ENCODE measurements at regions not wholly inside any gene's neighbourhood (a gene's known extent, or its start where the extent isn't known, plus 50 kb on each side); places are given as distances from the start of the nearest gene placed in this dataset.

DNA sequence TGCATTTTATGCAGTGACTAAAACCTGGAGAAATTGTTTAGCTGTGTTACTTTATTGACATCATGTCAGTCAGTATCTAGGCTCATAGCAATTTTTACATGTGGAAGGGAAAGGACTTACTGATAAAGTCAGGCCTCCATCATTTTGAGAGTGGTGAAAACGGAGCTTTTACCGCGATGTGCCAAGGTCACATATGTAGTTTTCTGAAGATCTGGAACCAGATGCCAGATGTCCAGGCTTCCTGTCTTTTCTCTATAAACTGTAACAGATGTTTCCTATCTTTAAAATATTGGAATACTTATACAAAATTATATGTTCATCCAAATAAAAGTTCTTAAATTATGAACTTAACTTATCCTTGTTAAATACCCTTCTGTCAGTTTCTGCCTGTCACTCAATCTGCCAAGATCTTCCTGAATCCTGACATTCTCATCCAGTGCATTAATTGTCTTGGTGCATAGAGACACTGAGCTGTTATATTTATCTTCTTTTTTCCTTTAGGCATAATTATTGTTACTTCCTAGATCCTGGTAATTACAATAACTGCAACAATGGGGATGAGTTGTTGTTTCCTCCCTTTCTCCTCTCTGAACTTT lies 1646.2 kb upstream of the TENM3 start:
- H3K27ac ChIP-seq: no peak overlapping the region
- no peaks in the 10 kb centered on the region for H3K36me3 ChIP-seq
- H3K4me3 ChIP-seq (ENCODE audit: low read depth in 1 of 2, low read length in 1 of 2): no peak overlapping the region
- H3K4me1 ChIP-seq (ENCODE audit: control insufficient read depth in 1 of 2, insufficient read depth in 1 of 2, low read depth in 1 of 2, low read length in 1 of 2): no peaks in the 10 kb centered on the region
- no peaks in the 10 kb centered on the region for H3K27me3 ChIP-seq
- TF ChIP-seq, protein P1, sequence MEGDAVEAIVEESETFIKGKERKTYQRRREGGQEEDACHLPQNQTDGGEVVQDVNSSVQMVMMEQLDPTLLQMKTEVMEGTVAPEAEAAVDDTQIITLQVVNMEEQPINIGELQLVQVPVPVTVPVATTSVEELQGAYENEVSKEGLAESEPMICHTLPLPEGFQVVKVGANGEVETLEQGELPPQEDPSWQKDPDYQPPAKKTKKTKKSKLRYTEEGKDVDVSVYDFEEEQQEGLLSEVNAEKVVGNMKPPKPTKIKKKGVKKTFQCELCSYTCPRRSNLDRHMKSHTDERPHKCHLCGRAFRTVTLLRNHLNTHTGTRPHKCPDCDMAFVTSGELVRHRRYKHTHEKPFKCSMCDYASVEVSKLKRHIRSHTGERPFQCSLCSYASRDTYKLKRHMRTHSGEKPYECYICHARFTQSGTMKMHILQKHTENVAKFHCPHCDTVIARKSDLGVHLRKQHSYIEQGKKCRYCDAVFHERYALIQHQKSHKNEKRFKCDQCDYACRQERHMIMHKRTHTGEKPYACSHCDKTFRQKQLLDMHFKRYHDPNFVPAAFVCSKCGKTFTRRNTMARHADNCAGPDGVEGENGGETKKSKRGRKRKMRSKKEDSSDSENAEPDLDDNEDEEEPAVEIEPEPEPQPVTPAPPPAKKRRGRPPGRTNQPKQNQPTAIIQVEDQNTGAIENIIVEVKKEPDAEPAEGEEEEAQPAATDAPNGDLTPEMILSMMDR (IDR thresholded peaks at IDR 0.05): no peak
- no peaks in the 10 kb centered on the region for H3K9me3 ChIP-seq

DNA sequence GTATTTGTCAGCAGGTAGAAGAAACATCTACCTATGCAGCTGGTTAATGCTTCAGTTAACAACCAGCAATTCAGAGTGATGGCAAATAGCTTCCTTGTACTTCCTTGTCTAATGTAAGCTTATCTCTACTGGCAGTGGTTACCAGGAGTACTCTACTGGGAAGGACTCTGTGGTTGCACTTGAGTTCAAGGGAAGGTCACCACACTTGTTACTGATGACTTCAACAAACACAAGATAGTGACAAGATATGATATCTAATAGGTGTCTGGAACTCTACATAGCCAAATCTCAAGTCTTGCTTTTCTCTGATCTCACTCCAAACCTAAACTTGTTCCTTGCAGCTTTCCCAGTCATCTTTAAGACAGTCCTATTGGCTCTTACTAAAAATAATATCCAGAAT lies 1644.9 kb upstream of the TENM3 start:
- no peaks in the 10 kb centered on the region for H3K27me3 ChIP-seq
- H3K9me3 ChIP-seq: no peaks in the 10 kb centered on the region
- H3K4me3 ChIP-seq (ENCODE audit: low read depth in 1 of 2, low read length in 1 of 2): no peak overlapping the region
- H3K27ac ChIP-seq: no peak overlapping the region
- H3K36me3 ChIP-seq: no peaks in the 10 kb centered on the region
- TF ChIP-seq, protein P1 (IDR thresholded peaks at IDR 0.05): no peak
- H3K4me1 ChIP-seq (ENCODE audit: control insufficient read depth in 1 of 2, insufficient read depth in 1 of 2, low read depth in 1 of 2, low read length in 1 of 2): no peaks in the 10 kb centered on the region

DNA sequence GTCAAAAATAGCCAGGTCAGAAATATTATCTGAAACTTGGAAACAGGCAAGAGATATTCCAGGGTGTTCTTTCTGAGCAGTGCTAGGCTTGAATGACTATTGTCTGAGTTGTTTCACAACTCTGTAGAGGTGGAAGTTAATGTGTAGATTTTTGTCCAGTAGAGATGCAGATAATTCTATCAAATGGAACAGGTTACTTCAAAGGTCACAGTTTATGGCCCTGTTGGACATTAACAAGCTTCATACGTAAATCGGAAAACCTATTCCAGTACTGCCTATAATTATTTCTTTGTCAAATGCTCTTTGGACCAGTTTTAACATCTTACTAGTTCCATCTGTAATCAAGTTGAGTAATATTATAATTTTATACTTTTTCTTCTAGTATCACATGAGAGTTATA lies 1639.4 kb upstream of the TENM3 start:
- Histone ChIP-seq H3K27ac (no peak overlapping the region), H3K9me3 (no peaks in the 10 kb centered on the region), H3K27me3 (no peaks in the 10 kb centered on the region), H3K4me1 (ENCODE audit: control insufficient read depth in 1 of 2, insufficient read depth in 1 of 2, low read depth in 1 of 2, low read length in 1 of 2) (no peaks in the 10 kb centered on the region), H3K36me3 (no peaks in the 10 kb centered on the region), H3K4me3 (ENCODE audit: low read depth in 1 of 2, low read length in 1 of 2) (no peak overlapping the region)
- TF ChIP-seq, protein P1 (IDR thresholded peaks at IDR 0.05): no peak

DNA sequence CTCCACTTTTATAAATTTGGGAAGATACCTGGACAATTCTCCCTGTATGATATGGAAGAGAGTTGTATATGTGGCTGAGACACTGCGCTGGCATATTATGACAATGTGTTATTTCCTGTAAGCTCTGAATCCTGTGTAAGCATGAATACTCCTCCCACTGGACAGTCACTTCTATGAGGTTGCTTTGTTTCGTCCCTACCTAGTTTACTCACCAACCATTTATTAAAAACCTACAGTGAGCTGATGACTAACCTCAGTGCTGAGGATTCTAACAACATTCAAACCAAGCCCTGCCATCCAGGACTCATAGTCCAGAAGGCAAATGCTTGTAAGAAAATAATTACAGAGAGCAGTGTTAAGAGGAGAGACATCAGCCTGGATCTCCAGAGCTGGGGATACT lies 1632.9 kb upstream of the TENM3 start:
- H3K27me3 ChIP-seq: no peaks in the 10 kb centered on the region
- no peak overlapping the region for H3K27ac ChIP-seq
- H3K36me3 ChIP-seq: no peaks in the 10 kb centered on the region
- TF ChIP-seq, protein P1 (IDR thresholded peaks at IDR 0.05): no peak
- no peaks in the 10 kb centered on the region for H3K9me3 ChIP-seq
- H3K4me3 ChIP-seq (ENCODE audit: low read depth in 1 of 2, low read length in 1 of 2): no peak overlapping the region
- no peaks in the 10 kb centered on the region for H3K4me1 ChIP-seq (ENCODE audit: control insufficient read depth in 1 of 2, insufficient read depth in 1 of 2, low read depth in 1 of 2, low read length in 1 of 2)

DNA sequence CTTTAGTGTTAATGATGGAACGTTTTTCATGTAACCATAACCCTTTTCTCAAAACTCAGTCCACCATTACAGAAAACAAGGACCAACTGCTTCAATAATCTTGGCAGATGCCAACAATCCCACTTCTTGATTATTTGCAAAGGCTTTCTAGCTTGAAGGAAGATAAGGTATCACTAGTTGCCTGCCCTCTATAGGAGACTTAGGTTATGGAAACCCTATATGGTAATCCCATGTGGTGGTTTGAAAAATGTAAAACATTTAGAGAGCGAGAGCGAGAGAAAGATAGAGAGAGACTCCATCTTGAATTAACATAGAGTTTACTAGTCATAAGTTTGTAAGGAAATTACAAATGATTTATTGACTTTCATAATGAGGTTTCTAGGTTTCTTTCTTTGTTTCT lies 1627.5 kb upstream of the TENM3 start:
- H3K27me3 ChIP-seq: no peaks in the 10 kb centered on the region
- H3K9me3 ChIP-seq: no peaks in the 10 kb centered on the region
- no peaks in the 10 kb centered on the region for H3K4me1 ChIP-seq (ENCODE audit: control insufficient read depth in 1 of 2, insufficient read depth in 1 of 2, low read depth in 1 of 2, low read length in 1 of 2)
- no peaks in the 10 kb centered on the region for H3K36me3 ChIP-seq
- TF ChIP-seq, protein P1 (IDR thresholded peaks at IDR 0.05): no peak
- no peak overlapping the region for H3K4me3 ChIP-seq (ENCODE audit: low read depth in 1 of 2, low read length in 1 of 2)
- H3K27ac ChIP-seq: no peak overlapping the region

DNA sequence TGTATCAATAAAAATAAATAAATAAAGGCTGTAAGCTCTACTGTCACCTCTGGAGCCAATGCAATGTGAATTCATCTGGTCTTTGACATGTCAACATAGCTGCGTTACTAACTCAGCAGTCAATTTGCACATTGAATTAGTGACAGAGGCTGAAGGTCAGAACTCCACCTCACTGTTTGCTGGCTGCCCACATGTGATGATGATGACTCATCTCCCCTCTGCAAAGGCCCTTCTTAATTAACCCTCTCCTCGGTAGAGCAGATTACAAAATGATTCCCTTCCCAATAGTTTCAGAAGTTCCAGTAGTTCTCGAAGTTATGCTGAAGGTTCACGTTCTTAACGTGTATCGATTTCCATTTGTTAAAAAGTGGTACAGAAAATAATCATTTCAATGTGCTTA lies 1626.0 kb upstream of the TENM3 start:
- TF ChIP-seq, protein P1 (IDR thresholded peaks at IDR 0.05): no peak
- Histone ChIP-seq H3K36me3 (no peaks in the 10 kb centered on the region), H3K27me3 (no peaks in the 10 kb centered on the region), H3K9me3 (no peaks in the 10 kb centered on the region), H3K4me1 (ENCODE audit: control insufficient read depth in 1 of 2, insufficient read depth in 1 of 2, low read depth in 1 of 2, low read length in 1 of 2) (no peaks in the 10 kb centered on the region), H3K27ac (no peak overlapping the region), H3K4me3 (ENCODE audit: low read depth in 1 of 2, low read length in 1 of 2) (no peak overlapping the region)
